ENCODE measurements at regions not wholly inside any gene's neighbourhood (a gene's known extent, or its start where the extent isn't known, plus 50 kb on each side); places are given as distances from the start of the nearest gene placed in this dataset.

- no peak for TF ChIP-seq POLR2AphosphoS5 (IDR thresholded peaks at IDR 0.05)
- TF ChIP-seq CTCF (IDR thresholded peaks at IDR 0.05), result no peak
Measured at GRCh38 chr15:38049891-38050290, 115.5 kb downstream of the TMCO5A start.
